GM06990 (cell line): ENCODE measurements at regions not wholly inside any gene's neighbourhood (a gene's known extent, or its start where the extent isn't known, plus 50 kb on each side); places are given as distances from the start of the nearest gene placed in this dataset.

ENCODE experiments used
- DNase-seq: peaks from one replicate; pipeline ENCODE4 v3.0.0-alpha.2; 2011; ENCODE audit not compliant: insufficient read length; ENCODE audit errors: extremely low read depth
- H3K27me3 ChIP-seq: replicated peaks from 2 replicates; pipeline ENCODE4 v1.6.0; 2011; ENCODE audit warnings: low read length; ENCODE audit not compliant: control insufficient read depth, insufficient read depth
- H3K36me3 ChIP-seq: 2 replicates; pipeline ENCODE4 v1.5.1; 2011; ENCODE audit warnings: low read length; ENCODE audit not compliant: control insufficient read depth, insufficient read depth
- H3K4me3 ChIP-seq: replicated peaks from 2 replicates; pipeline ENCODE4 v1.5.1; 2011; ENCODE audit warnings: low read depth, mild to moderate bottlenecking, control low read depth, low read length
- TF ChIP-seq, protein P1 (sequence below): IDR thresholded peaks from 2 replicates; pipeline ENCODE4 v1.5.1; 2011; ENCODE audit warnings: low read length, control low read depth, mild to moderate bottlenecking, inconsistent platforms; ENCODE audit not compliant: insufficient read depth, poor library complexity, severe bottlenecking

GRCh38 chr9:7408845-7409244, 390.7 kb downstream of the DMAC1 start:
- DNase-seq = no peak
- Histone ChIP-seq H3K36me3 (no peaks in the 10 kb centered on the region), H3K27me3 (no peaks in the 10 kb centered on the region), H3K4me3 (no peak overlapping the region)
- TF ChIP-seq, protein P1, sequence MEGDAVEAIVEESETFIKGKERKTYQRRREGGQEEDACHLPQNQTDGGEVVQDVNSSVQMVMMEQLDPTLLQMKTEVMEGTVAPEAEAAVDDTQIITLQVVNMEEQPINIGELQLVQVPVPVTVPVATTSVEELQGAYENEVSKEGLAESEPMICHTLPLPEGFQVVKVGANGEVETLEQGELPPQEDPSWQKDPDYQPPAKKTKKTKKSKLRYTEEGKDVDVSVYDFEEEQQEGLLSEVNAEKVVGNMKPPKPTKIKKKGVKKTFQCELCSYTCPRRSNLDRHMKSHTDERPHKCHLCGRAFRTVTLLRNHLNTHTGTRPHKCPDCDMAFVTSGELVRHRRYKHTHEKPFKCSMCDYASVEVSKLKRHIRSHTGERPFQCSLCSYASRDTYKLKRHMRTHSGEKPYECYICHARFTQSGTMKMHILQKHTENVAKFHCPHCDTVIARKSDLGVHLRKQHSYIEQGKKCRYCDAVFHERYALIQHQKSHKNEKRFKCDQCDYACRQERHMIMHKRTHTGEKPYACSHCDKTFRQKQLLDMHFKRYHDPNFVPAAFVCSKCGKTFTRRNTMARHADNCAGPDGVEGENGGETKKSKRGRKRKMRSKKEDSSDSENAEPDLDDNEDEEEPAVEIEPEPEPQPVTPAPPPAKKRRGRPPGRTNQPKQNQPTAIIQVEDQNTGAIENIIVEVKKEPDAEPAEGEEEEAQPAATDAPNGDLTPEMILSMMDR = no peak

DNA sequence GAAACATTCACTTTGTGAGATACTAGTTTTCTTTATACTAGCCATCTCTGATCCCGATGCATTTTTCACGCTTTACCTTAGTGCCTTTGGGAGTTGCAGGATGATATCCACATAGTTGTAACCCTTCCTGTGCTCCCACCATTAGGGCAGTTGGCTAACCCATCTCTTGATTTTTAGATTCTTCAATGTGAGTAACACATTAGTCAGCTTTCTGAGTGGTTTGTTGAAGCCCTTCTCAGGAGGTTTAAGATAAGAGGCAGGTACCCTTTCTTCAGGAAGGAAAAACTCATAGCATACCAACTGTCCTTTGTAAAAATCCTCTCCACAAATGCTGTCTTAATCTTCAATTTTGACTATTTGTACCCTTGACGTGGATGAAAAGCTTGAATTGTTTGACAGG, 392.3 kb downstream of the DMAC1 start:
- TF ChIP-seq, protein P1 = no peak
- DNase-seq = no peak
- Histone ChIP-seq H3K4me3 (no peak overlapping the region), H3K36me3 (no peaks in the 10 kb centered on the region), H3K27me3 (no peaks in the 10 kb centered on the region)

DNA sequence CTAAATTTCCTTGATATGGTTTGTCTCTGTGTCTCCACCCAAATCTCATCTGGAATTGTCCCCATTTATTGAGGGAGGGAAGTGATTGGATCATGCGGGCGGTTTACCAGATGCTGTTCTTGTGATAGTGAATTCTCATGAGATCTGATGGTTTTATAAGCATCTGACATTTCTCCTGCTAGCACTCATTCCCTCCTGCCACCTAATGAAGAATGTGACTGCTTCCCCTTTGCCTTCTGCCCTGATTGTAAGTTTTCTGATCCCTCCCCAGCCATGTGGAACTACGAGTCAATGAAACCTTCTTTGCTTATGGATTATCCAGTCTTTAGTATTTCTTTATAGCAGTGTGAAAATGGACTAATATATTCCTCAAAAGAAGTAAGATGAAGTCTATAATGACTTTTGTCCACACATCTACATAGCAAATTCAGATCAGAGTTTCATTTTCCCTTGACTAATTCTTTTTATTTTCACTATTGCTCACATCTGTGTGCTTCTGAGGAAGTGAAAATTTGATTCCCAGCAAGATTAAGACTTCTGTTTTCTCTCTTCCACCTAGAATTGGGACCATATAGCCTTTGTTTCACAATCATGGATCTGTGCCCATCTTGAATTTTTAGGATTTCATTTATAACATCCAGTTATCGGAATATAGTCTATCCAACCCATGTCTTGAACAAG, 393.5 kb downstream of the DMAC1 start:
- peak; percentile 9 for DNase-seq
- Histone ChIP-seq H3K36me3 (no peaks in the 10 kb centered on the region), H3K4me3 (no peak overlapping the region), H3K27me3 (no peaks in the 10 kb centered on the region)
- TF ChIP-seq, protein P1 = no peak

- TF ChIP-seq, protein P1 = no peak
- DNase-seq = no peak
These were observed 395.6 kb downstream of the DMAC1 start for GRCh38 chr9:7403839-7404487.

DNA sequence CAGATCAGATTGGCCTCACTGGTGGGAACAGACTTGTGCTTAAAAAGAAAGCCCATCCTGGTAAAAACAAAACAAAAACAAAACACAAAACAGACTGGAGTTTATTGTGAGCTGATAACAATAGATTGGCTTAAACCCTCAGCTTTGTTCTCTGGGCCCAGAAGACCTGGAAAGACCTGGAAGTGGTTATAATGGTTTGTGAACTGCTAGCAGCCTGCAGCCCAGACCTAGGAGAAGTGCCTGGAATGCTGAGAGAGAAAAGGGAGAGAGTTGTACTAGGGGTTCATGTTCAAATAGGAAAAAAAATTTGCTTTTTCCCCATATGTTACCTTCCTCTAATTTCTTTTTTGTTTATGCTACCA, 396.6 kb downstream of the DMAC1 start:
- no peak overlapping the region for H3K4me3 ChIP-seq
- TF ChIP-seq, protein P1 = no peak
- no peaks in the 10 kb centered on the region for H3K36me3 ChIP-seq
- DNase-seq = no peak
- H3K27me3 ChIP-seq = no peaks in the 10 kb centered on the region

More at GRCh38 chr9:7403839-7404487, 395.6 kb downstream of the DMAC1 start:
- no peaks in the 10 kb centered on the region for H3K27me3 ChIP-seq
- H3K4me3 ChIP-seq = no peak overlapping the region
- H3K36me3 ChIP-seq = no peaks in the 10 kb centered on the region
